ENCODE measurements at regions not wholly inside any gene's neighbourhood (a gene's known extent, or its start where the extent isn't known, plus 50 kb on each side); places are given as distances from the start of the nearest gene placed in this dataset.
A peak's percentile ranks its signal among the peaks of the same experiment; 100 is the strongest.
"Not testable (repeated sequence)": the region's sequence is repeated elsewhere in the genome, so short reads cannot be mapped to it uniquely, and the experiment has no call there.

DNA sequence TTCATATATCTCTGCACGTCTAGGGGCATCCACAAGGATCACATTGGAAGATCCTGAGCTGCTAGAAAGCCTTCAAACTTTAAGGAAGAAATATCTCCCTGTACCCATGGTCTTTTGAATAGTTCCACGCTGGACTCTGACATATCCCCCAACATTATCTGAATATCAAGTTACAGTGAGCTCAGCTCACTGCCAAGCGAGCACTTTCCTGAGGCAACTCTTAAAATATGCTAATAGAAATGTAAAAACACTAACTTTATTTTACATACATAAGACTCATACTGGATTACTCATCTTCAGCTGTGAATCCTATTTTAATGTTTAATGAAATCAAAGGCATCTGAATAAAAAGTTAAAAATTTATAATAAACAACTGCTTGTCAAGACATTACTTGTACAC is 420.2 kb upstream of the CCDC54 start:
- no peak for DNase-seq

DNA sequence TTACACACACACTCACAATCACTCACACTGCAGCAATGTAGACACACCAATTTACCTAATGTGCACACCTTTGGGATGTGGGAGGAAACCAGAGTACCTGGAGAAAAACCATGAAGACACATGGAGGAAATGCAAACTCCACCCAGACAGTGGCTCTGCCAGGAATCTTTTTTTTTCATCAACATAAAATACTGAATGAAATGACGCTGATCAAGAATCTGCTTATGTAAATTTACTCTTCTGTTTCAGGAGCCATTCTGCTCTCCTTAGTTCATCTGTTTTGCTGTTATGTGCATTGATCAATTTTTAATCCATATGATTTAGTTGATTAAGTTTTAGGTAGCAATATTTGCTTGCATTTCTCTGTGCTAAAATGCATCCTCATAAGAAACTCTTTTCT is 414.2 kb upstream of the CCDC54 start:
- no peak for DNase-seq

DNA sequence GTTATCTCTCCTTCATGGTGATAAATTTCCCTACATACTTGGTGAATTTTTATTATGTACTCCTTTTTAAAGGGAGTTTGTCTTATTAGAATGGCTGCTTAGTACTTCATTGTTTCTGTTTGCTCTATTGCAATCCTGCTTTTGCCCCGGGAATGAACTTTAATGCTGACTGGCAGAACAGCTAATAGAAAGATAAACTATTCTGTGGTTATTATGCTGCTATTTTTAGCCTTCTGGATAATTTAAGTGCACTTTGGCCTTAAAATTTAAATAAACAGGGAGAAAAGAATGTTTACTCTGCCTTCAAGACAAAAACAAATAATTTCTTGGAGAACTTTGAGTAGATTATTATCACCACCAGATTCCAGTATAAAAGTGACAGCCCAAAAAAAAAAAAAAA is 413.8 kb upstream of the CCDC54 start:
- DNase-seq = no peak

DNA sequence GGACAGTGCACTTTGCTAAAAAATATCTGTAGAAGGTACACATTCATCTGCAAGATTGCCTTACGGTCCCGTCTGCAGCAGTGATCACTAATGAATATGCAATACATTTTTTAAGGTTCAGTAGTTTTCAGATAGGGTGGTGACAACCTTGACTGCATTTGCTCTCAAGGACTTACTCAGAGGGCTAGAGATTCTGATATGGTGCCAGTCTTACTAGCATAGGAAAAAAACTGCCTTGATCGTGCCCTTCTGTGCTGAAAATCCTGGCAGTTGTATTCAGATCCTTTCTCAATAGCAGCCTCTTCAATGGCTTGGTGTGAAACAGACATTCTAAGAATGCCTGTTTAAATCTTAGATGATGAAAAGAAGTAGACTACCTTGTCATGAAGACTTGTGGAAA is 411.9 kb upstream of the CCDC54 start:
- no peak for DNase-seq

DNA sequence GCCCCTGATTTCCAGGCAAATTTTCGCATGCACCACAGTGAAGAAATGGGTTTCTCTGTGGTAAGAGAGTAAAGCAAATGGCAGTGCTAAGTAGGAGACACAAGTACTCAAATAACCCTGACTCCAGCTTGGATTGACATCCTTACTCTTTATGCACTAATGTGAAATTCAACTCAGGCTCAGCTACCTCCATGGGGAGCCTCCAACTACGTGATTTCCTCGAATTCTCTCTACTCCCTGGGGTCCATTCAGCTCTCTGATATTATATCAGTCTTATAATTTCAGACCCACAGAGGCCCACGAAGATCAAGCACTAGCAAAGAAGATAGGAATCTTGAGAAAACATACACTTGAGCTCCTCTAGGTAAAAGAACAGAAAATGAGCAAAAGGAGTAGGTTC is 407.6 kb upstream of the CCDC54 start:
- DNase-seq = no peak

DNA sequence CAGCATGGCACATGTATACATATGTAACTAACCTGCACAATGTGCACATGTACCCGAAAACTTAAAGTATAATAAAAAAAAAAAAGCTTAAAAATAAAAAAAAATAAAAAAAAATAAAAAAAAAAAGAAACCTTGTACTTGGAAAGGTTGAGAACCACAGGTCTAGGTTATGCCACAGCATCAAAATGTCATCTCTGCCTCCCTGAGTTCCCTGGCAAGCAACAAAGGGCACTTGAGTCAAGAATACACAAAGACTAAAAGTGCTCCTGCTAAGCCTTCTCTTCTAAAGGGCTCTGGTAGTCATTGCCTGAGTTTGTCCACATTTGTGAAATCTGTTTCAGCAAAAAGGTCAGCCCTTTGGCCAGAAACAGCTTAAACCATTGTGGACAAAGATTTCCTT is 395.8 kb upstream of the CCDC54 start:
- DNase-seq = no peak

DNA sequence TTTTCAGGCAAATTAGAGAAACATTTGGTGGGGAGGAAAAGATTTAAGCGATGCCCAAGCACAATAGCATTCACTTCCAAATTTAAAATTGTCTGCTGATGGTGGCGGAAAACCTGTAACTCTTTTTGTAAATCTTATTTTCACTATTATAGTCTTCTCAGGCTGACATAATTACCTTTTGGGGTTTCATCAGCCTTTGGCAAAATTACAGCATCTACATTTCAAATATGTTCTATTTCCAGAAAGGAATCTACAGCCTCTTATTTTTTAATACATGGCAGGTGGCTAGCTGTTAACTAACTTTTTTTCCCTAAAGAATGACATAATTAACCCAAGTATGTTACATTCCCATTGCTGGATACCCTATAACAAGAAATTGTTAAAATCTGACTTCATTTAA is 391.5 kb upstream of the CCDC54 start:
- DNase-seq = no peak

DNA sequence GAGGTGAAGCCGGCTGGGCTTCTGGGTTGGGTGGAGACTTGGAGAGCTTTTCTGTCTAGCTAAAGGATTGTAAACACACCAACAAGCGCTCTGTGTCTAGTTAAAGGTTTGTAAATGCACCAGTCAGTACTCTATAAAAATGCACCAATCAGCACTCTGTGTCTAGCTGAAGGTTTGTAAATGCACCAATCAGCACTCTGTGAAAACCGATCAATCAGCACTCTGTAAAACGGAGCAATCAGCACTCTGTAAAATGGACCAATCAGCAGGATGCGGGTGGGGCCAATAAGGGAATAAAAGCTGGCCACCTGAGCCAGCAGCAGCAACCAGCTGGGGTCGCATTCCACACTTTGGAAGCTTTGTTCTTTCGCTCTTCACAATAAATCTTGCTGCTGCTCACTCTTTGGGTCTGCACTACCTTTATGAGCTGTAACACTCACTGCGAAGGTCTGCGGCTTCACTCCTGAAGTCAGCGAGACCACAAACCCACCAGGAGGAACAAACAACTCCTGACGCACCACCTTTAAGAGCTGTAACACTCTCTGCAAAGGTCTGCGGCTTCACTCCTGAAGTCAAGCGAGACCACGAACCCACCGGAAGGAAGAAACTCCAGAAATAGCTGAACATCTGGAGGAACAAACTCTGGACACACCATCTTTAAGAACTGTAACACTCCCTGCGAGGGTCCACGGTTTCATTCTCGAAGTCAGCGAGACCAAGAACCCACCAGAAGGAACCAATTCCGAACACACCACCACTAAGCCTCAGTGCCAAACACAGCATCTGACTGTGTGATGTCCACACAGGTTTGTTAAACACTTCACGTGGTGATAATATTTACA is 378.2 kb upstream of the CCDC54 start:
- not testable (repeated sequence) for DNase-seq

DNA sequence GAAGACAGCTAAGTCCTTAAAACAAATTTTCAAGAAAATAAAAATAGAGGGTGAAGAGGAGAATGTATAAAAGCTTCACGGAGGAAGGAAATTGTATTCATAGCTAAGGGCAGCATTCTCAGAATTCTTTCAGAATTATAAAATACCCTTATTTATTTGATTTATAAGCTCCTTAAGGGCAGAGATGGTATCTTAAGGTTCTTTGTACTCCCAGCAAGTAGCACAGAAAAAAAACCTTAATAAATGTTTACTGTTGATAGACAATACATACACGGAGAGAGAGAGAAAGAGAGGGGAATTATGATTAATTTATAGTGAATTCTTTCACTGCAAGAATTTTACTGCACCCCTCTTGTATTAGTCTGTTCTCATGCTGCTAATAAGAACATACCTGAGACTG is 375.6 kb upstream of the CCDC54 start:
- no peak for DNase-seq

DNA sequence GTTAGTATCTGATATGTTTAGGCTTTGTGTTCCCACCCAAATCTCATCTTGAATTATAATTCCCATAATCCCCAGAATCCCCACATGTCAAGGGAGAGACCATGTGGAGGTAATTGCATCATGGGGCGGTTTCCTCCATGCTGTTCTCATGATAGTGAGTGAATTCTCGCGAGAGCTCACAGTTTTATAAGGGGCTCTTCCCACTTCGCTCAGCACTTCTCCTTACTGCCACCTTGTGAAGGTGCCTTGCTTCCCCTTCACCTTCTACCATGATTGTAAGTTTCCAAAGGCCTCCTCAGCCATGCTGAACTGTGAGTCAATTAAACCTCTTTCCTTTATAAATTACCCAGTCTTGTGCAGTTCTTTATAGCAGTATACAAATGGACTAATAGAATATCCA is 371.9 kb upstream of the CCDC54 start:
- peak; percentile 41 for DNase-seq

DNA sequence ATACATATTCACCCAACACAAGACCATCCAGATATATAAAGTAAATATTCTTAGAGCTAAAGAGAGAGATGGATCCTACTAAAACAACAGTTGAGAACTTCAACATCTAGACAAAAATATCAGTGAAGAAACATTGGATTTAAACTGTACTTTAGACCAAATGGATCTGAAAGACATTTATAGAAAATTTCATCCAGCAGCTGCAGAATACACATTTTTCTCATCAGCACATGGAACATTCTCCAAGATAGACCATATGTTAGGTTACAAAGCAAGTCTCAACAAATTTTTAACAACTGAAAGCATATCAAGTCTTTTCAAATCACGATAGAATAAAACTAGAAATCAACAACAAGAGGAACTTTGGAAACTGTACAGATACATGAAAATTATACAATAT is 369.0 kb upstream of the CCDC54 start:
- no peak for DNase-seq

DNA sequence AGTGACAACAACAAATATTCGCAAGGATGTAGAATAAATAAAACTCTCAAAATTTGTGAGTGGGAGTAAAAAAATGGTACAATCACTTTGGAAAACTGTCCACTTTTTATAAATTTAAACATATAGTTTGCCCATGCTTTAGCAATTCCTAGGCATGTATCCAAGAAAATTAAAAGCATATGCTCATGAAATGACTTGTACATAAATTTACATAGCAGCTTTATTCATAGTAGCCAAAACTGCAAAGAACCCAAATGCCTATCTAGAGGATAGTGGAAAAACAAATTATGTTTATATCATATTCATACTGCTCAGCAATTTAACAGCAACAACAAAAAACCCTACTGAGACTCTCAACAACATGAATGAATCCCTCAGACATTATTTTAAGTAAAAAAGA is 363.6 kb upstream of the CCDC54 start:
- no peak for DNase-seq

DNA sequence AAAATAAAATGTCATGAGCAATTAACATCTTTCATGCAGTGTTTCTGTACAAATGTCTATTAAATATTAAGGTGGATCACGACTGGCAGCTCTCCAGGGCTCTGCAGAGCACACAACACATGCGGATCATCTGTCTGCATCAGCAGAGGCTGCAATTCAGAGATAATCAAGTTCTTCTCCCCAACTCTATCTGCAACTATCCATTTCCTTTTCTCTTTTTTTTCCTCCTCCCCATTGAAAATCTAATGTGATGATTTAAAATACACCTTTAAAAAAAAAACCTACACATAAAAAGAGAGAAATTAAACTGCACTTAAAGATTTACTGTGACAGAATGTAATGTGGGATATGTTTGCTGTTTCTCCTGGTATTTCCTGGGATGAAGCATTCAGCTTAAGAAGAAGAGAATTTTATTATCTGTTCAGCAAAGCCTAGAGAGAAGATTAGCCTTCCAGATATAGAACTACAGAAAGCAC is 352.6 kb upstream of the CCDC54 start:
- peak; percentile 16 for DNase-seq

DNA sequence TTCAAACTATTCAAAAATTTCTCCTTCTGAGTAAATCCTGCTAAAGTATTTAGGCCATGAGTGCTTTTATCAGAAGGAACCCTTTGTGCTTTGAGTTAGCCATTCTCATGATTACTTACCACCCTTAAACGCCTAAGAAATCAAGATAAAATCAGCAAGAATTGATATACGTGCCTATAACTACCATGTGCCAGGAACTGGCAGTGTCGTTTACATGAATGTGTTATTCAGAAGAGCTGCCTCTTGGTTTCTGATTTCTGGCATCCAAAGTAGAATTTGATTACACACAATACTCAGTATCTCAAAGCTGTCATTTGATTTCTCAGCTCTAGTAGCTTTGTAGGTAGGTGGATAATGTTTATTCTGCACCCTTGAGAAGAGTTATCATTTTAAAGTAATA is 351.3 kb upstream of the CCDC54 start:
- no peak for DNase-seq

DNA sequence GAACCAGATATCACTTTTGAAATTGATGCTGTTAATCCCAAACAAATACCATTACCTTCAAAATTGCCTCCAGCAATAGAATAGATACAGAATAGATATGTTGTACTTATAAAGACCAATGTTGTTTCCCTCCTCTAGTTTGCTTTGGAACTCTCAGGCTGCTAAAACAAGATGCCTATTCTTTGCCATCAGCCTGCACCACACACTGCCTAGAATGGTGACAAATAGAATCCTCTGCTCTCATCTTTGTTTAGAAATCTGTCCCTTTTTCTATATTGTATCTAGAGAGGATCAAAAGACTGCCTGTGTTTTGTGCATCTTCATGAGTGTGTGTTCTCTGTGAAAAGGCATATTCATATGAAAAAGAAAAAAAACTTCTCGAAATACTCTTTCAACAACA is 349.2 kb upstream of the CCDC54 start:
- no peak for DNase-seq

DNA sequence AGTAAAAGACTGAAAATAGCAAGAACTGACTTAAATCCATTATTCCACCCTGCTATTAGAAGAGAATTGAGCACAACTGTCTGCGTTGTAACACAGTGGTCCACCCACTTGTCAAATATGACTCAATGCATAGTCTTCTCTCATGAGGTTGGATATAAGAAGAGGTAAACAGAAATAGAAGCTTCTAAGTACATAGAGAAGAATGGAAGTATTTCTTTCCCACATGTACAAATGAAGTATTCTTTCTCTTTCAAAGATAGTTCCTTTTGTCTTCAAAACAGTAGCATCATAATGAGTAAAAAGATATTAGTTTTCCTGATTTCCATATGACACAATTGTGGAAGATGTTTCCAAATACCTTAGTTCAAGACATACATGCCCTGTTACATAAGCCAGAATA is 348.6 kb upstream of the CCDC54 start:
- no peak for DNase-seq

DNA sequence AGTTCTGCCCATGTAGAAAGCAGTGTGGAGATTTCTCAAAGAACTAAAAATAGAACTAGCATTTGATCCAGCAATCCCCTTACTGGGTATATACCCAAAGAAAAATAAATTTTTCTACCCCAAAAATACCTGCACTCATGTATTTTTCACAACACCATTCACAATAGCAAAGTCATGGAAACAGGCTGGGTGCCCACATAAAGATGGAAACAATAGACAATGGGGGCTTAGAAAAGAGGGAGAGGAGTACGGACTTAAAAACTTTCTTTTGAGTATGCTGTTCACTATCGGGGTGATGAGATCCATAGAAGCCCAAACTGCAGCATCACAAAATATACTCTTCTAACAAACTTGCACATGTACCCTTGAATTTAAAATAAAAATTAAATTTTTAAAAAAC is 345.1 kb upstream of the CCDC54 start:
- DNase-seq = no peak

DNA sequence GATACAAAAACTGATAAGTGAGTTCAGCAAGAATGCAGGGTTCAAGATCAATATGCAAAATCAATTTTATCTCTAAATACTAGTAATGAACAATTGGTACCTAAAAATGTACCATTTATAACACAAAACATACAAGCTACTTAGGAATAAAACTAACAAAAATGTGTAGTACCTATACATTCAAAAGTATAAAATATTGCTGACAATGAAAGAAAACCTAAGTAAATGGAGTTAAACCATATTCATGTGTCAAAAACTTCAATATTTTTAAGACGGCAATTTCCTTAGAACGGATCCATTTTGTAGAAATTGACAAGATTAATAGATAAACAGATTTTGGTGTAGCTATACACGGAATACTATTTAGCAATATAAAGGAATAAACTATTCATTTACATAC is 343.1 kb upstream of the CCDC54 start:
- DNase-seq = no peak

DNA sequence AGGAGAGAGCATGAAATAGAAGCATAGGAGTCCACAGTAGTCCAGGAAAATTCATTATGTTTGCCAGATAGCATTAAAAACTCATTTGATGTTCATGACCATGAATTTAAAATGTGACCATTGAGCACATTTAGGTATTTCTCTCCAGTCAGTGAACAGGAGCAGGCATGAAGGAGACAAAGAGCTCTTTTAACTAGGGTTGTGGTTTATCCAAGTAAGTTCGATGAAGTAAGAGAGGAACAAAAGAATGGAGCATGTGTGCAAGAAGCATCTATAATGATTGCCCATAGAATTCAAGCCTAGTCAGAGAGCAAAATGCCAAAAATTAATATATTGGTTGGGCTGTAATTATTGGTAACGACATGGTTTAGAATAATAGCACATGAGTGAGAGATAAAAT is 342.1 kb upstream of the CCDC54 start:
- DNase-seq = no peak

DNA sequence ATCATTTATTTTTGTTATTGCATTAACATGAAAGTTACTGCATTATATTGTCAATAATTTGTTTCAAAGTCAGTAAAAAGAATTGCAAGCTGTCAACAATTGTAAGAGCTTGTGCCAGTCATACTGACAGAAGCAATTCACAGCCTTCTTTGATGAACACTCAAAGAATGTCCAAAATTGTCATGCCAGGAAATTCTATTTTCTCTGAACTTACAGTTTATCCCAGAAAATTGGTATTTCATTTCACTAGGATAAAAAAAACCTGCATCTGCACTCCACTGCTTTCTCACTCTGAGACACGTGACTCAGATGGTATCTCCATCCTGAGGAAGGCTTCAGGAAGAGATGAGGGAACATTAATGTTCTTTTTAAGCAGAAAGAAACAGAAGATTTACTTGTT is 332.6 kb upstream of the CCDC54 start:
- no peak for DNase-seq

DNA sequence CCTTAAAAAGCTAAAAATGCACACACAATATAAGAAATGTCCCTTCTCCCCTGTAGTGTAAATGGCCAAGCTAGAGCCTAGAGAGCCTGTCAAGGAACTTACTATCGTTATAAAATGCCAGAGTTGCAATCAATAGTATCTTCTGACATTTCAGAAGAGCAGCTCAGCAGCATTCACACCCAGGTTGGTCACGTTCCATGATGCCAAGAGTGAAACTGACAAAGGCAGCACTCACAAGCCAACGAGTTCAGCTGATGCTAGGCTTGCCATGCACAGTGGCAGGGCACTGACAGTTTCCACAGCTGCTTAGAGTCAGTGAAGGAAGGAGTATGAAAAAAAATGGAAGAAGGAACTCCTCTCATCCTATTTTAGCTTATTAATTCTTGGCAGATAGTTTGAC is 331.4 kb upstream of the CCDC54 start:
- DNase-seq = no peak

DNA sequence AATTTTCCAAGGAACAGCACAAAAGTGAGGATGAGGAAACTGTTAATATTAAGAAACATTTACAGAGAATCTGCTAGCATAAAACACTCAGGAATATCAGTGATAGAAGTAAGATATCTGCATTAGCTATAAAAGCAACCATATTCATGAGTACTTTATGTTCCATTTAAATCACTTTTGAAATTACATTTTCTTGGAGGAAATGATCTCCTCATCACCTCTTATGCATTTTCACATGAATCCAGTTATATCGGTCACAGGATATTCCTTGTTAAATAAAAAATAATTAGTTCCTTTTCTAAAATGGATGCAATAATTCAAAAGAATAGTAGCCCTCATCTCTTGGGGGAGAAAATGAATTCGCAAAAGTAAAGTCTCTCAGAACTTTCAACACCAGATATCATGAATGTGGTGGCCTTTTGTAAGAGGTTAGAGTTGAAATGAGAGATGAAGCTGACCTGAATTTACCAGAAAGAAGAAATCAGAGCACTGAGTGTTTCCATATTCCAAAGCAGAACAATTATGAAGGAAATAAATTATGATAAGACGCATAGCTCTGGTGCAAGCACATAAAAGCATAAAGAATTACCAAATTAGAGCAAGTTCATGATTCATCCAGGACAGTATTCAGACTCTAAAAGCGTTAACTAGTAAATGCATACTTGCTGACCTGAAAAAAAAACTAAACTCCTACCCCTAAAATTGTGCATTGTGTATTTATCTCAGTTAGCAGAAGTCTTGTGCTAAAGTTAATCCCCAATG is 321.9 kb upstream of the CCDC54 start:
- no peak for DNase-seq

DNA sequence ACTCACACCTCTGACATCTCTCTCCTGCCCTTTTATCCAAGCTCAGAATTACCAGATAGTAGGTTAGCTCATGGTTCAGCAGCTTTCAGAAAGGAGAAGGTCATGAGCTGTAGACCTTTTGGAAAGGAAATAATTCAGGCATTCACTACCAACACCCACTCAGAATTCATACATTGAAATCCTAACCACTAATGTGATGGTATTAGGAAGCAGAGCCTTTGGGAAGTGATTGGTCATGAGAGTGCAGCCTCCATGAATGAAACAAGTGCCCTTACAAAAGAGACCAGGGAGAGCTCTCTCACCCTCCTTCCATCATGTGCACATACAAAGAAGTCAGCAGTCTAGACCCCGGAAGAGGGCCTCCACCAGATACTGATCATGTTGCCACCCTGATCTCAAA is 315.8 kb upstream of the CCDC54 start:
- DNase-seq = no peak

DNA sequence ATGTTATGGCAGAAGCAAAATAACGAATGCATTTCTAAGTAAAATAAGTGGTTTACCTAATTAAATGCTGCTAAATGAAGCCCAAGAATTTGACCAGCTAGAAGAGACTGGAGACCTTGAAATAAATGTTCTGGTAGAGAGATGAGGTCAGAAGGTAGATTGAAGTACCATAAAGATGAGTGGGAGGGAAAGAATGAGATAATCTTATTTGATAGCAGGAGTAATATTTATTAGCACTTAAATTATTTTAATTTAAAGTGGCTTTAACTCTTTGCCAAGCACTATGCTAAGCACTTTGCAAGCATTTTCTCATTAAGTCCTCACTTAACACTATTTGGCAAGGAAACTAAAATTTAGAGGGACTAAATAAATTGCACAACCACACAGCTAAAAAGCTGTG is 314.9 kb upstream of the CCDC54 start:
- no peak for DNase-seq

DNA sequence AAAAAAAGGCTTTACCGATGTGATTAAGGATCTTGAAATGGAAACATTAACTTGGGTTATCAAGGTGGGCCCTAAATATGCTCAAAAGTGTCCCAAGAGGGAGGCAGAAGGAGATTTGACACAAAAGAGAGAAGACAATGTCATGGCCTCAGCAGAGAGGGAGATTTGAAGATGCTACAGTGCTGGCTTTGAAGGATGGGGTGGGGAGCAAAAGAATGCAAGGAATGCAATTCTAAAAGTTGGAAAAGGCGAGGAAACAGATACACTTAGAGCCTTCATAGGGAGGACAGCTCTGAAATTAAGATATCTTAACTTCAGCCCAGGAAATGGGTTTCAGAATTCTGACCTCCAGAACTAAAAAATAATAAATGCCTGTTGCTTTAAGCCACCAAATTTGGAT is 314.5 kb upstream of the CCDC54 start:
- DNase-seq = no peak

Data from NCI-H82 (cell line).